GM19372 (cell line): ENCODE measurements at regions not wholly inside any gene's neighbourhood (a gene's known extent, or its start where the extent isn't known, plus 50 kb on each side); places are given as distances from the start of the nearest gene placed in this dataset.
"Not testable (repeated sequence)": the region's sequence is repeated elsewhere in the genome, so short reads cannot be mapped to it uniquely, and the experiment has no call there.

ENCODE experiments used
- ATAC-seq: cut with Tn5 transposase; IDR thresholded peaks from one replicate; pipeline ENCODE4 v1.9.1; 2021; ENCODE audit warnings: mild to moderate bottlenecking, low read depth, moderate library complexity; ENCODE audit not compliant: unreplicated experiment

DNA sequence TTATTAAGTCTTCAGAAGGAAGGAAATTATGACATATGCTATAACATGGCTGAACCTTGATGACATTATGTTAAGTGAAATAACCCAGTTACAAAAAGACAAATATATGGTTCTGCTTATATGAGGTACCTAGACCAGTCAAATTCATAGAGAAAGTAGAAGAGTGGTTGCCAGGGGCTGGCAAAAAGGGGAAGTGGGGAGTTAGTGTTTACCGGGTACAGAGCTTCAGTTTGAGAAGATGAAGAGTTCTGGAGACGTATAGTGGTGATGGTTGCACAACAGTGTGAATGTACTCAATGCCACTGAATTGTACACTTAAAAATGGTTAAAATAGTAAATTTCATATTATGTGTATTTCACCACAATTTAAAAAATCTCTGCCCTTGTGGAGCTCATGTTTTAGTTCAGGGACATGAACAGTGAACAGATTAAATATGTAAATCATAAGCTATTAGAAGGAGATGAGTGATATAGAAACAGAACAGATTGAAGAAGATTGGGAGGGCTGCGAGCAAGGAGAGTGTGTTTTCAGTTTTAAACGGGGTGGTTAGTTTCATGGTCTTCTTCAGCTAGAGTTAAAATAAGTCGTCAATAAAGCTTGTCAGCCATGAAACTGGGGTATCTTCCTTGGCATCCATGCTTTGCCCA is 355.2 kb downstream of the KCNRG start:
- no peak for ATAC-seq

- ATAC-seq = no peak
Measured at GRCh38 chr13:50374517-50374916, 359.3 kb downstream of the KCNRG start.

GRCh38 chr13:50375792-50376191 is 360.5 kb downstream of the KCNRG start:
- ATAC-seq = no peak

- ATAC-seq = no peak
Measured at GRCh38 chr13:50376895-50377575, 361.8 kb downstream of the KCNRG start.

DNA sequence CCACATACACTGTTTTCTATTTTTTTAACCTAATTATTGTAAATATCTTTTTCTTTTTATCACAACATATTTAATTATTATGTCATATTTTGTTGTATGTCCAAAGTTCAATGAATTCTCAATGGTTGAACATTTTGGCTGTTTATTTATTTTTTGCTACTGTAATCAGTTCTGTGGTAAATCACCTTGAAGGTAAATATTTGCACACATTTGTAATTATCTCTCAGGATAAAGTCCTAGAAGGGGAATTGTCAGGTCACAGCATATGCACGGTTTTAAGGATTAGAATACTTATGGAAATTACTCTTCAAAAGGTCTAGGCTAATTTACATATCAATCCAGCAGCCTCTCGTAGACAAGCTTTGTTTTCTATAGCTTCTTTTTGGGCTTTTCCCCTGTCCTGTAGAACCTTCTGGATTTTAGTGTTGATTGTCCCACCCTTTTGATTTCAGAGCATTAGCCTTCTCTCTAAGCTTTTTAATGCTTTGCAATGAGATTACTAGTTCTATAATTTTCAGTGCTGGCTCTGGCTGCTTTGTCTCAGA is 362.6 kb downstream of the KCNRG start:
- ATAC-seq = no peak

GRCh38 chr13:50378509-50379044 is 363.3 kb downstream of the KCNRG start:
- ATAC-seq = no peak

- ATAC-seq = no peak
Measured at GRCh38 chr13:50379584-50379983, 364.3 kb downstream of the KCNRG start.

GRCh38 chr13:50380905-50381304 is 365.7 kb downstream of the KCNRG start:
- no peak for ATAC-seq

DNA sequence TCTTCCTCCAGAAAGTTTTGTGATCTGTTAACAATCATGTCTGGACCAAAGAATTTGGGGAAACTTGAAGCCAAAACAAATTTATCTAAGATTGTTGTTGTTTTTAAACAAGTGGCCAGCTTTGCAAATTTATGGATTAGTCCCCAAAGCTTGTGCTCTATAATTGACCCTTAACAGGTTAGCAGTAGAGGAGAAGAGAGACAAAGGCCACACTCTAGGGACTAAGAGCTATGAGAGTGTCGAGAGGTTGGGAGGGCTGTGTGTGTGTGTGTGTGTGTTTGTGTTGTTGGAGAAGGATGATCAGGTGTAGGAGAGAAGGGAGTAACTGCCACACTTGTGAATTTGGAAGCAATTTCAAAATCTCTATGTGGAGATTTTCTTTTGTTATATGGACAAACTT is 367.3 kb downstream of the KCNRG start:
- no peak for ATAC-seq

GRCh38 chr13:50382951-50383350 is 367.7 kb downstream of the KCNRG start:
- ATAC-seq = no peak

DNA sequence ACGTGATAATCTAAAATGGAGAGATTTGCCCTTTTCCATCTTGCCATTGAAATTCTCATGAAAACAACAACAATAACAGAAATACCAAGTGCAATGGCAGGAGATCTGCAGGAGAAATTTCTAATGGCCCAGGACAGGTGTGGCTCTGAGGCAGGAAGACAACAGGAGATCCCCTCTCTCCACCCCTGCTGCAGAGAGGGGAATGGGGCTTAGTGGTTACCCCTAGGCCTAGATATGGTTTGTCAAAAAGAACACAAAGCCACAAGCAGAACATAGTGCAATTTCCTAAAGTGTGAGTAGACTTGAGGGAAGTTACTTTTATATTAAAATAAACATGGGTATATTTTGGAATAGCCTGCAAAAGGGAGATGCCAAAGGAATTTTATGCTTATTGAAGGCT is 369.5 kb downstream of the KCNRG start:
- no peak for ATAC-seq

- no peak for ATAC-seq
Measured at GRCh38 chr13:50386541-50387050, 371.4 kb downstream of the KCNRG start.

DNA sequence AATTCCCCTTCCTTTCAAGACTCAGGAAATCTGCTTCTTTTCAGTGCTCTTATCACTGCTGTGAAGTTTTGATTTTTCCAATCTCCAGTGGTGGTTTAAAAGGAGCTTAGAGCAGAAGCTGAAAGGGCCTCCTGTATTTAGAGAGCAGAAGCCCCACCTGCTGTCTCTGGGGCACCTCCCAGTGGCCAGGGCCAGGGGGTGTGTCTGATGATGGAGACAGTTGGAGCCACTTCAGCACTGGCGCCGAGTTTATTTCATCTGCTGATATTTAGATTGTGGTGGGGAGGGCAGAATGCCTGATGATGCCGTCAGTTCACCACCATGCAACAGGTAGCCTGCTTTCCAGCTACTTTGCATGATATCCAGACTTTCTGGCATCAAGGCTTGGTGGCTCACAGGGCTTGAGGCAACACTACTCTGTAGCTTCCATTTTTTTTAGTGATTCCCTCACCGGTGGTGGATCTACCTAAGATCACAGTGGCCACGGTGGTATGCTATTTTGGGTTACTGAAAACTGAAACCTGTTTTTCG is 371.9 kb downstream of the KCNRG start:
- ATAC-seq = no peak

DNA sequence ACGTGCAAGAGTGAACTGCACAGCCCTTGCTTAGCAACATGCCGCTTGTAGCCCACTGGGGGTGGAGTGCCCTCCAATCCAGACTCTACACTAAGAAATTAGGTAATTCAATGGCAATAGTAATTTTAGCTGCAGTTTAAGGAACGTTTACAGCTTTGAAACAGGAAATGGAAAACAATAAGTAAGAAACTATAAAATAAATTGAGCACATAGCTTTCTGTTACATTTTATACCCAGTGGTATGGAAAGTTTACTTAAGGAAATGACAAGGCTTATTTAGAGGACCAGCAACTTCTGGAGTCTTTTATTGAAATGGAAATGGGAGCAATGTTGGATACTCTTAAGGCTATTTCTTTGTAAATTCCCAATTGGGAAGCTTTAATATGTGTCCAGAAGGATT is 373.2 kb downstream of the KCNRG start:
- ATAC-seq = no peak

GRCh38 chr13:50389726-50390125 is 374.5 kb downstream of the KCNRG start:
- ATAC-seq = no peak

- no peak for ATAC-seq
Measured at GRCh38 chr13:50390503-50391248, 375.4 kb downstream of the KCNRG start.

DNA sequence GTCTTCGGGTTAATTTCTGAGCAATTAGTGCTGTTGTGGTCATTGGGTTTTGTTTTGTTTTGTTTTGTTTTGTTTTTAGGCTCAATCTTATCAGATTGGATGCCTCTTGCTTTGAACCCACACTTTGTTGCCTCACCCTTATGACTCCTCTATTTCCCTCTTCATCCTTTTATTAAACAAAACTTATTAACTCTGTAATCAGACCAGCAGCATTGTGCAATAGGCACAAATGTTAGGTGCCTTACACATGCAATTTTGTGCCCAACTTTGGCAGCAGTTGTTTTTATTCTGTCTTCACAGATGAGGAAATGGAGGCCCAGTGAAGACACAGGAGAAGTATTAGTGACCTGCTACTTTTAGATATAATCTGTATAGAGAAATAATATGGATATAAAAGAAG is 377.7 kb downstream of the KCNRG start:
- no peak for ATAC-seq

GRCh38 chr13:50393628-50394027 is 378.4 kb downstream of the KCNRG start:
- no peak for ATAC-seq

DNA sequence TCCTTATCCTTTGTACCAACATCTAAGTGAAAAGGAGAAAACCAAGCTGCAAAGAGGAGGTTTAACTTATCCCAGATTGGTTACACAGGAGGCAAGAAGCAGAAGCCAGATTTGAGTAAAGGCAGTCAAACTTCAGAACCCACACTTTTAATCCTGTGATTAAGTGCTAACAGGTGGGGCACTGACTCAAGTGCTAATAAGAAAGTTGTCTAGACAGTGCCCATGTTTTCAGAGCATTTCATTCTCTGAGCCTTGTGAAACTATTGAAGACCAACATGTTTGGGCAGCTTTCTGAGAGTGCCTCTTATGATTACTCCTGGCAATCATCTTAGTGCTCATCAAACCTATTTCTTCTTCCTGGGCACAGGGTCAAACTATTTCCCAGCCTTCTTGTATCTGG is 380.8 kb downstream of the KCNRG start:
- ATAC-seq = no peak

- ATAC-seq = not testable (repeated sequence)
Measured at GRCh38 chr13:50396618-50397017, 381.4 kb downstream of the KCNRG start.
